UCSD-AML1 (cell line): ENCODE measurements at regions not wholly inside any gene's neighbourhood (a gene's known extent, or its start where the extent isn't known, plus 50 kb on each side); places are given as distances from the start of the nearest gene placed in this dataset.

Source experiments
- DNase-seq: peaks from one replicate; lab custom pipeline; 2025; ENCODE audit not compliant: unreplicated experiment; lab: John Stamatoyannopoulos, UW

GRCh38 chr13:33512880-33513554, 227.5 kb upstream of the STARD13 start:
- no peak for DNase-seq

- peak; percentile 17 for DNase-seq
Observed at GRCh38 chr13:33514362-33514761, 228.8 kb upstream of the STARD13 start.

GRCh38 chr13:33515146-33515545, 229.6 kb upstream of the STARD13 start:
- DNase-seq = no peak

GRCh38 chr13:33518452-33518851, 232.9 kb upstream of the STARD13 start:
- DNase-seq = no peak

- DNase-seq = no peak
Observed at GRCh38 chr13:33519561-33520467, 234.3 kb upstream of the STARD13 start.

- DNase-seq = no peak
Observed at GRCh38 chr13:33520468-33520839, 234.9 kb upstream of the STARD13 start.

- no peak for DNase-seq
Observed at GRCh38 chr13:33524086-33524485, 238.5 kb upstream of the STARD13 start.

GRCh38 chr13:33525763-33526162, 240.2 kb upstream of the STARD13 start:
- DNase-seq = no peak

GRCh38 chr13:33526718-33527117, 241.2 kb upstream of the STARD13 start:
- DNase-seq = no peak

- DNase-seq = no peak
Observed at GRCh38 chr13:33528896-33529295, 243.3 kb upstream of the STARD13 start.

- no peak for DNase-seq
Observed at GRCh38 chr13:33531484-33531883, 245.9 kb upstream of the STARD13 start.

GRCh38 chr13:33535061-33535460, 249.5 kb upstream of the STARD13 start:
- no peak for DNase-seq

GRCh38 chr13:33536601-33537000, 251.0 kb upstream of the STARD13 start:
- DNase-seq = no peak

GRCh38 chr13:33537026-33537425, 251.5 kb upstream of the STARD13 start:
- DNase-seq = no peak

GRCh38 chr13:33537676-33538075, 252.1 kb upstream of the STARD13 start:
- no peak for DNase-seq

- no peak for DNase-seq
Observed at GRCh38 chr13:33541456-33541855, 255.9 kb upstream of the STARD13 start.

- no peak for DNase-seq
Observed at GRCh38 chr13:33541962-33542308, 256.4 kb upstream of the STARD13 start.

GRCh38 chr13:33542309-33543088, 256.9 kb upstream of the STARD13 start:
- DNase-seq = peak; percentile 100

- no peak for DNase-seq
Observed at GRCh38 chr13:33543089-33543459, 257.5 kb upstream of the STARD13 start.

GRCh38 chr13:33543631-33544265, 258.2 kb upstream of the STARD13 start:
- no peak for DNase-seq

- no peak for DNase-seq
Observed at GRCh38 chr13:33544308-33544707, 258.8 kb upstream of the STARD13 start.
